SU-DHL-6 (cell line): ENCODE measurements at regions not wholly inside any gene's neighbourhood (a gene's known extent, or its start where the extent isn't known, plus 50 kb on each side); places are given as distances from the start of the nearest gene placed in this dataset.

Source experiments
- CTCF ChIP-seq: fragments of 200-600 bp; sonication (generic); IDR thresholded peaks from one replicate; pipeline ENCODE4 v1.5.1; 2017; ENCODE audit warnings: antibody characterized with exemption, mild to moderate bottlenecking, low read length, moderate library complexity; ENCODE audit not compliant: insufficient read depth, poor library complexity, severe bottlenecking
- EZH2phosphoT487 ChIP-seq: fragments of 200-600 bp; sonication (generic), shearing (Covaris generic); conservative IDR thresholded peaks from 2 replicates; pipeline ENCODE4 v1.6.1; 2018; ENCODE audit warnings: mild to moderate bottlenecking, antibody characterized with exemption, low read length, moderate library complexity, mixed read lengths

- no peak for TF ChIP-seq CTCF
- no peak for TF ChIP-seq EZH2phosphoT487
Measured at GRCh38 chr1:55694310-55694801, 479.2 kb upstream of the USP24 start.
